Endothelial cell of umbilical vein (primary cell): ENCODE measurements at regions not wholly inside any gene's neighbourhood (a gene's known extent, or its start where the extent isn't known, plus 50 kb on each side); places are given as distances from the start of the nearest gene placed in this dataset.

Experiments
- BruUV-seq: library from RNA; stranded (reverse); fragments of 400-500 nt; replicated peaks from 2 replicates; lab custom pipeline; 2021; lab: Mats Ljungman, UMichigan
- CTCF ChIA-PET: fragments of 300-600, 350-600 bp; sonication (Branson Sonifier 250); formaldehyde crosslinking; loops from one replicate; lab custom pipeline; 2021; ENCODE audit warnings: antibody characterized with exemption, inconsistent platforms; lab: Charles Lee
- POLR2A ChIA-PET: fragments of 300-600, 350-600 bp; sonication (Branson Sonifier 250); formaldehyde crosslinking; loops from one replicate; lab custom pipeline; 2021; ENCODE audit warnings: antibody characterized with exemption, inconsistent platforms; lab: Charles Lee
- DNase-seq: peaks from one replicate; pipeline ENCODE4 v3.0.0-alpha.2; 2011; ENCODE audit warnings: low read depth, low spot score
- FAIRE-seq: peaks from 2 replicates; lab custom pipeline; 2011; peaks lifted over from hg19 to GRCh38; lab: Jason Lieb, UNC
- H2AFZ ChIP-seq: 2 replicates; pipeline ENCODE4 v1.6.0; 2012; ENCODE audit warnings: low read depth, low read length, control low read depth, inconsistent platforms
- H3K27ac ChIP-seq: 2 replicates; pipeline ENCODE4 v1.5.1; 2011; ENCODE audit warnings: low read depth, mild to moderate bottlenecking, control low read depth, low read length, moderate library complexity; ENCODE audit not compliant: insufficient read depth
- H3K27me3 ChIP-seq, 2 experiments: 2 replicates each; pipeline versions ENCODE4 v1.6.0 to v1.6.1; 2011; ENCODE audit warnings: low read length in 2 of 2, mixed read lengths in 1 of 2; ENCODE audit not compliant: control insufficient read depth in 2 of 2, insufficient read depth in 2 of 2
- H3K36me3 ChIP-seq, 2 experiments: 2 replicates in 1 of 2; 3 replicates in 1 of 2; pipeline ENCODE4 v1.5.1; 2011; ENCODE audit warnings: low read length in 2 of 2, mild to moderate bottlenecking in 1 of 2, moderate library complexity in 1 of 2; ENCODE audit not compliant: control insufficient read depth in 2 of 2, insufficient read depth in 2 of 2; ENCODE audit errors: extremely low read depth in 1 of 2
- H3K4me1 ChIP-seq: 3 replicates; pipeline ENCODE4 v1.5.1; 2011; ENCODE audit warnings: mild to moderate bottlenecking, low read length; ENCODE audit not compliant: control insufficient read depth, insufficient read depth; ENCODE audit errors: extremely low read depth
- H3K4me2 ChIP-seq: 2 replicates; pipeline ENCODE4 v1.6.1; 2011; ENCODE audit warnings: low read length, control low read depth, mixed read lengths; ENCODE audit not compliant: insufficient read depth
- H3K4me3 ChIP-seq, 3 experiments: fragments of 200-600 bp in 1 of 3; sonication (generic), shearing (Covaris generic) in 1 of 3; replicated peaks in 1 of 3; 2 replicates each; pipeline ENCODE4 v1.5.1; 2011 to 2016; ENCODE audit warnings: control low read depth in 3 of 3, low read length in 3 of 3, mild to moderate bottlenecking in 2 of 3, inconsistent platforms in 1 of 3, low read depth in 1 of 3, moderate library complexity in 1 of 3; ENCODE audit not compliant: insufficient read depth in 1 of 3
- H3K79me2 ChIP-seq: 2 replicates; pipeline ENCODE4 v1.6.0; 2012; ENCODE audit warnings: low read length, inconsistent platforms; ENCODE audit not compliant: control insufficient read depth, insufficient read depth
- H3K9ac ChIP-seq: replicated peaks from 2 replicates; pipeline ENCODE3; 2011; ENCODE audit warnings: low read length, control low read depth; ENCODE audit not compliant: insufficient read depth; ENCODE audit errors: extremely low read depth
- H3K9me1 ChIP-seq: replicated peaks from 3 replicates; pipeline ENCODE4 v1.6.0; 2011; ENCODE audit warnings: mild to moderate bottlenecking, low read length; ENCODE audit not compliant: control insufficient read depth, insufficient read depth; ENCODE audit errors: extremely low read depth
- H3K9me3 ChIP-seq: replicated peaks from 2 replicates; pipeline ENCODE4 v1.5.1; 2012; ENCODE audit warnings: low read length, inconsistent platforms; ENCODE audit not compliant: control insufficient read depth, insufficient read depth
- H4K20me1 ChIP-seq: replicated peaks from 2 replicates; pipeline ENCODE3; 2011; ENCODE audit warnings: mild to moderate bottlenecking, low read length; ENCODE audit not compliant: control insufficient read depth, insufficient read depth; ENCODE audit errors: extremely low read depth
- EZH2 ChIP-seq: IDR thresholded peaks from 2 replicates; pipeline ENCODE4 v1.6.1; 2012; ENCODE audit warnings: borderline replicate concordance, low read depth, mild to moderate bottlenecking, moderate library complexity, low read length, inconsistent platforms; ENCODE audit not compliant: severe bottlenecking
- FOS ChIP-seq: IDR thresholded peaks from 2 replicates; pipeline ENCODE4 v1.6.1; 2011; ENCODE audit warnings: mild to moderate bottlenecking, low read length, moderate library complexity, borderline replicate concordance; ENCODE audit not compliant: insufficient read depth
- GATA2 ChIP-seq: IDR thresholded peaks from 2 replicates; pipeline ENCODE4 v1.7.0; 2011; ENCODE audit warnings: low read depth, mild to moderate bottlenecking, moderate library complexity, mixed read lengths, low read length; ENCODE audit not compliant: insufficient read length, insufficient read depth
- JUN ChIP-seq: IDR thresholded peaks from 2 replicates; pipeline ENCODE4 v1.6.1; 2011; ENCODE audit warnings: borderline replicate concordance, low read depth; ENCODE audit not compliant: insufficient read length, insufficient read depth
- MAX ChIP-seq: IDR thresholded peaks from 2 replicates; pipeline ENCODE4 v1.6.1; 2011; ENCODE audit not compliant: insufficient read depth, insufficient read length
- MYC ChIP-seq: IDR thresholded peaks from one replicate; pipeline ENCODE4 v1.6.1; 2011; ENCODE audit warnings: mild to moderate bottlenecking, low read depth, low read length
- POLR2A ChIP-seq: IDR thresholded peaks from 2 replicates; pipeline ENCODE4 v1.6.1; 2012; ENCODE audit warnings: low read depth, mild to moderate bottlenecking, control low read depth, low read length
- POLR2AphosphoS5 ChIP-seq: IDR thresholded peaks from 2 replicates; pipeline ENCODE4 v1.6.1; 2012; ENCODE audit warnings: low read depth, mild to moderate bottlenecking, control low read depth, low read length, moderate library complexity; ENCODE audit not compliant: insufficient read depth
- dilution Hi-C: fragments of 300-500 bp; cut with MboI; formaldehyde crosslinking; loops from one replicate; pipeline ENCODE4 v1.15.0; 2019; ENCODE audit warnings: low sequenced_read_pairs; ENCODE audit not compliant: extremely low pct_ligation_motif_present
- intact Hi-C: fragments of 100-400 bp; cut with micrococcal nuclease; formaldehyde crosslinking; loops from one replicate; pipeline ENCODE4 v1.10.0; 2022
- TF ChIP-seq, protein P1 (sequence below), 2 donors: IDR thresholded peaks; 1 replicate in 1 of 2; 2 replicates in 1 of 2; pipeline ENCODE4 v1.5.1; 2011; ENCODE audit warnings: low read length in 2 of 2, mild to moderate bottlenecking in 2 of 2, moderate library complexity in 2 of 2, control low read depth in 1 of 2, inconsistent platforms in 1 of 2, low read depth in 1 of 2; ENCODE audit not compliant: insufficient read depth in 1 of 2; ENCODE audit errors: extremely low read depth in 1 of 2

- no peak for FAIRE-seq
- DNase-seq: no peak
- H3K9me3 ChIP-seq: no peaks in the 10 kb centered on the region
- no peaks in the 10 kb centered on the region for H4K20me1 ChIP-seq
- no peaks in the 10 kb centered on the region for H3K4me1 ChIP-seq
- ChIA-PET POLR2A (no interaction called here), CTCF (interaction anchor here (1.0 to 1.7 kb wide), 2 partner anchors 12 kb away, joined by 4 to 5 read pairs; no protein-coding TSS in a partner anchor)
- H3K36me3 ChIP-seq: no peaks in the 10 kb centered on the region
- intact Hi-C loops: no loop called here
- no peak overlapping the region for H3K9ac ChIP-seq
- no peaks in the 10 kb centered on the region for H3K9me1 ChIP-seq
- no peak overlapping the region for H3K27ac ChIP-seq
- no peak overlapping the region for H3K4me2 ChIP-seq
- dilution Hi-C loops: no loop called here
- TF ChIP-seq POLR2AphosphoS5: no peak
- no peak for TF ChIP-seq JUN
- no peak for TF ChIP-seq MAX
- TF ChIP-seq GATA2: no peak
- TF ChIP-seq, protein P1, sequence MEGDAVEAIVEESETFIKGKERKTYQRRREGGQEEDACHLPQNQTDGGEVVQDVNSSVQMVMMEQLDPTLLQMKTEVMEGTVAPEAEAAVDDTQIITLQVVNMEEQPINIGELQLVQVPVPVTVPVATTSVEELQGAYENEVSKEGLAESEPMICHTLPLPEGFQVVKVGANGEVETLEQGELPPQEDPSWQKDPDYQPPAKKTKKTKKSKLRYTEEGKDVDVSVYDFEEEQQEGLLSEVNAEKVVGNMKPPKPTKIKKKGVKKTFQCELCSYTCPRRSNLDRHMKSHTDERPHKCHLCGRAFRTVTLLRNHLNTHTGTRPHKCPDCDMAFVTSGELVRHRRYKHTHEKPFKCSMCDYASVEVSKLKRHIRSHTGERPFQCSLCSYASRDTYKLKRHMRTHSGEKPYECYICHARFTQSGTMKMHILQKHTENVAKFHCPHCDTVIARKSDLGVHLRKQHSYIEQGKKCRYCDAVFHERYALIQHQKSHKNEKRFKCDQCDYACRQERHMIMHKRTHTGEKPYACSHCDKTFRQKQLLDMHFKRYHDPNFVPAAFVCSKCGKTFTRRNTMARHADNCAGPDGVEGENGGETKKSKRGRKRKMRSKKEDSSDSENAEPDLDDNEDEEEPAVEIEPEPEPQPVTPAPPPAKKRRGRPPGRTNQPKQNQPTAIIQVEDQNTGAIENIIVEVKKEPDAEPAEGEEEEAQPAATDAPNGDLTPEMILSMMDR (IDR thresholded peaks at IDR 0.05; ENCODE audit: extremely low read depth in 1 of 2, insufficient read depth in 1 of 2, low read depth in 1 of 2, low read length in 2 of 2): no peak
- no peak for TF ChIP-seq MYC
- no peak for TF ChIP-seq EZH2
- TF ChIP-seq POLR2A: no peak
- TF ChIP-seq FOS: no peak
- H3K4me3 ChIP-seq: no peak overlapping the region
- BruUV-seq: no TSS peak
- no peaks in the 10 kb centered on the region for H3K79me2 ChIP-seq
- no peak overlapping the region for H2AFZ ChIP-seq
- H3K27me3 ChIP-seq: no peaks in the 10 kb centered on the region
Measured at GRCh38 chr3:70137366-70137765, 137.8 kb downstream of the SAMMSON start.
